Erythroblast (primary cell): ENCODE measurements at regions not wholly inside any gene's neighbourhood (a gene's known extent, or its start where the extent isn't known, plus 50 kb on each side); places are given as distances from the start of the nearest gene placed in this dataset.

Experiments used
- GATA1 ChIP-seq: IDR thresholded peaks from 2 replicates; pipeline ENCODE4 v1.6.1; 2011; ENCODE audit warnings: low read depth, mild to moderate bottlenecking, control low read depth, low read length, moderate library complexity
- POLR2A ChIP-seq: IDR thresholded peaks from 2 replicates; pipeline ENCODE4 v1.6.1; 2011; ENCODE audit warnings: mild to moderate bottlenecking, low read length

- TF ChIP-seq POLR2A (no peak), GATA1 (no peak)
Measured at GRCh38 chr20:33917831-33918525, 75.7 kb upstream of the RALY start.
